ENCODE measurements at regions not wholly inside any gene's neighbourhood (a gene's known extent, or its start where the extent isn't known, plus 50 kb on each side); places are given as distances from the start of the nearest gene placed in this dataset.

DNA sequence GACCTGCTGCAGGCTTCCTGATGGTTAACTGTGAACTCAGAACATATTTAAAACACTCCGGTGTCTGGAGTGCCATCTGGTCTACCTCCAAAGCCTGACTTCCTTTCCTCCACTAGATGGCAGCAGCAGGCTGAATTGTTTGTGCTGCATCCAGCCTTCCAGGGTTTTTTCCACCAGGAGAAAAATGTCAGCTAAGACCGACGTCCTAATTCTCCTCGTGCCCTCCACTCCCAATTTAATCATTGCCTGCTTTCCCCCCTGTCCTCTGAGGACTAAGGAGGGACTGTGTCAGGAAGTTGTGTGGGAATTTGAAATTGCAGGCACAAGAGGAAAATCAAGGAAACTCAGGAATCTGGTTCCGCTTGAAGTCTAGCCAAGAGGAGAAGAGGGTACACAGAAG lies 165.2 kb upstream of the UMPS start:
- TF ChIP-seq, protein P1, sequence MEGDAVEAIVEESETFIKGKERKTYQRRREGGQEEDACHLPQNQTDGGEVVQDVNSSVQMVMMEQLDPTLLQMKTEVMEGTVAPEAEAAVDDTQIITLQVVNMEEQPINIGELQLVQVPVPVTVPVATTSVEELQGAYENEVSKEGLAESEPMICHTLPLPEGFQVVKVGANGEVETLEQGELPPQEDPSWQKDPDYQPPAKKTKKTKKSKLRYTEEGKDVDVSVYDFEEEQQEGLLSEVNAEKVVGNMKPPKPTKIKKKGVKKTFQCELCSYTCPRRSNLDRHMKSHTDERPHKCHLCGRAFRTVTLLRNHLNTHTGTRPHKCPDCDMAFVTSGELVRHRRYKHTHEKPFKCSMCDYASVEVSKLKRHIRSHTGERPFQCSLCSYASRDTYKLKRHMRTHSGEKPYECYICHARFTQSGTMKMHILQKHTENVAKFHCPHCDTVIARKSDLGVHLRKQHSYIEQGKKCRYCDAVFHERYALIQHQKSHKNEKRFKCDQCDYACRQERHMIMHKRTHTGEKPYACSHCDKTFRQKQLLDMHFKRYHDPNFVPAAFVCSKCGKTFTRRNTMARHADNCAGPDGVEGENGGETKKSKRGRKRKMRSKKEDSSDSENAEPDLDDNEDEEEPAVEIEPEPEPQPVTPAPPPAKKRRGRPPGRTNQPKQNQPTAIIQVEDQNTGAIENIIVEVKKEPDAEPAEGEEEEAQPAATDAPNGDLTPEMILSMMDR (IDR thresholded peaks at IDR 0.05; ENCODE audit: borderline replicate concordance, extremely low read depth, insufficient read depth) = peak; percentile 91
- Histone ChIP-seq H3K4me3 (ENCODE audit: low read length in 3 of 3) (peak overlapping the region in 1 of 3 donors; percentile 15), H3K27me3 (ENCODE audit: control insufficient read depth, insufficient read depth, low read length) (no peaks in the 10 kb centered on the region), H3K4me1 (ENCODE audit: control insufficient read depth in 2 of 3, insufficient read depth in 2 of 3, low read depth in 1 of 3, low read length in 3 of 3) (no peaks in the 10 kb centered on the region), H3K9ac (ENCODE audit: low read length in 3 of 3) (no peak overlapping the region), H3K27ac (ENCODE audit: low read depth in 2 of 2, low read length in 2 of 2) (no peak overlapping the region), H3K9me3 (ENCODE audit: control insufficient read depth in 2 of 3, insufficient read depth in 1 of 3, low read length in 3 of 3) (no peaks in the 10 kb centered on the region), H3K36me3 (ENCODE audit: control insufficient read depth in 2 of 3, insufficient read depth in 3 of 3, low read length in 3 of 3) (no peaks in the 10 kb centered on the region)
- DNase-seq (peak in 4 of 5 donors; percentile 77 to 94 (median 84)), FAIRE-seq (no peak)
- intact Hi-C loops (cut with DNase I) = loop anchor here (10.0 kb wide), 1 partner anchor 120 kb away; no protein-coding TSS in a partner anchor

DNA sequence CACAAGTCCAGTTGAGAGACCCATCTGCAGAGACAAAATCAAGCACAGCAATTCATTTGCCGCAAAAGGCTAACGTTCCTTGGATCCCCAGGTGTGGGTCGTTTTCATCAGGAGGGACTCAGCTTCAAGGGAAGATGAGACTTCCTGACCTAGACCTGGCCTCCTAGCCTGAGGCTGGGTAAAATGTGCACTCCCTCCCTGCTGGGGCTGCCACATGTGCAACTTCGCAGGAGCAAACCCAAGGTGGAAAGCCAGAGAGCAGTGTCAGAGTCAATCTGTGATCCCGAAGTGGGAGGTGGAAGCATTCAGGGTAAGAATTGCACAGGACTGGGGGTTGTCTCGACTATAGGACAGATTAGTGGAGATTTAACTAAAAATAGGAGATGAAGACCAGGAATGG lies 164.7 kb upstream of the UMPS start:
- TF ChIP-seq, protein P1 (IDR thresholded peaks at IDR 0.05; ENCODE audit: borderline replicate concordance, extremely low read depth, insufficient read depth) = no peak
- intact Hi-C loops (cut with DNase I) = loop anchor here (10.0 kb wide), 1 partner anchor 119 kb away; no protein-coding TSS in a partner anchor
- Histone ChIP-seq H3K36me3 (ENCODE audit: control insufficient read depth in 2 of 3, insufficient read depth in 3 of 3, low read length in 3 of 3) (no peaks in the 10 kb centered on the region), H3K4me1 (ENCODE audit: control insufficient read depth in 2 of 3, insufficient read depth in 2 of 3, low read depth in 1 of 3, low read length in 3 of 3) (no peaks in the 10 kb centered on the region), H3K9me3 (ENCODE audit: control insufficient read depth in 2 of 3, insufficient read depth in 1 of 3, low read length in 3 of 3) (no peaks in the 10 kb centered on the region), H3K9ac (ENCODE audit: low read length in 3 of 3) (no peak overlapping the region), H3K27me3 (ENCODE audit: control insufficient read depth, insufficient read depth, low read length) (no peaks in the 10 kb centered on the region), H3K4me3 (ENCODE audit: low read length in 3 of 3) (peak overlapping the region in 1 of 3 donors; percentile 15), H3K27ac (ENCODE audit: low read depth in 2 of 2, low read length in 2 of 2) (no peak overlapping the region)
- no peak for FAIRE-seq
- DNase-seq = no peak

DNA sequence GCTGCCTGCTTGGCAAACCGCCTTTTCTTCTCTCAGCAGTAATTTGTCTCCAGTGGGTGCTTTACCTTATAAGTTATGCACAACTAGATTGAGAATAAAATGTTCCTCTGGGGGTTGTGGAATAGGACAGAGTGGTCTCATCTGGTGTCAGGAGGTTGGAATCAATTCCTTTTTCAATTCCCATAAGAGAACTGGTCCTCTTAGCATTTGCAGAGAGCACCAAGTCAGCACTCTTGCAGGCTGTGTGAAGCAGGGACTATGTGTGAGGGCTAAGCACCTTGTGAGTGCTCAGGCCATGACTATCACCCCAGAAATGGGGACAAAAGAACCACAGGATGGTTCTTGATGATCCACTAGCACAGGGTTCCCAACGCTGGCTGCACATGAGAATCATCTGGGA lies 163.6 kb upstream of the UMPS start:
- no peaks in the 10 kb centered on the region for H3K4me1 ChIP-seq (ENCODE audit: control insufficient read depth in 2 of 3, insufficient read depth in 2 of 3, low read depth in 1 of 3, low read length in 3 of 3)
- no peaks in the 10 kb centered on the region for H3K36me3 ChIP-seq (ENCODE audit: control insufficient read depth in 2 of 3, insufficient read depth in 3 of 3, low read length in 3 of 3)
- H3K9me3 ChIP-seq (ENCODE audit: control insufficient read depth in 2 of 3, insufficient read depth in 1 of 3, low read length in 3 of 3) = no peaks in the 10 kb centered on the region
- no peak overlapping the region for H3K9ac ChIP-seq (ENCODE audit: low read length in 3 of 3)
- intact Hi-C loops (cut with DNase I) = loop anchor here (10.0 kb wide), 1 partner anchor 118 kb away; no protein-coding TSS in a partner anchor
- TF ChIP-seq, protein P1 (IDR thresholded peaks at IDR 0.05; ENCODE audit: borderline replicate concordance, extremely low read depth, insufficient read depth) = no peak
- no peaks in the 10 kb centered on the region for H3K27me3 ChIP-seq (ENCODE audit: control insufficient read depth, insufficient read depth, low read length)
- DNase-seq (no peak), FAIRE-seq (no peak)
- no peak overlapping the region for H3K4me3 ChIP-seq (ENCODE audit: low read length in 3 of 3)
- no peak overlapping the region for H3K27ac ChIP-seq (ENCODE audit: low read depth in 2 of 2, low read length in 2 of 2)

DNA sequence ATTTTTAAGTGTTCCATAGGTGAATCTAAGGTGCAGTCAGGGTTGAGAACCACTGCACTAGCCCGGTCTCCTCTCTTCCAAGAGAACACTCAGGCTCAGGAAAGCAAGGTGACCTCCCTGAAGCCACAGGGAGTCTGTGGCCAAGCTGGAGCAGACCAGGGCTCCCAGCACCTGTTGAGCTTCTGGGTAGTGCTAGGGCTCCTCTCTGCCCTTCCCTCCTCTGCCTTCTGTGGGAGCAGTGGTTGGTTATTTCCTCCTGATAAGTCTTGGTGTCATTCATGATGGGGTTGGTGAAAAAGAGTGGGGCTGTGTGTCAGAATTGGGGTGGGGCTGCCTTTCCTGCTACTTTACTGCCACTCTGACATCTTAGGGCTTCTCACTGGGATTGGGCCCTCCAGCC lies 163.1 kb upstream of the UMPS start:
- Histone ChIP-seq H3K4me3 (ENCODE audit: low read length in 3 of 3) (no peak overlapping the region), H3K27ac (ENCODE audit: low read depth in 2 of 2, low read length in 2 of 2) (no peak overlapping the region), H3K9me3 (ENCODE audit: control insufficient read depth in 2 of 3, insufficient read depth in 1 of 3, low read length in 3 of 3) (no peaks in the 10 kb centered on the region), H3K36me3 (ENCODE audit: control insufficient read depth in 2 of 3, insufficient read depth in 3 of 3, low read length in 3 of 3) (no peaks in the 10 kb centered on the region), H3K9ac (ENCODE audit: low read length in 3 of 3) (no peak overlapping the region), H3K27me3 (ENCODE audit: control insufficient read depth, insufficient read depth, low read length) (no peaks in the 10 kb centered on the region), H3K4me1 (ENCODE audit: control insufficient read depth in 2 of 3, insufficient read depth in 2 of 3, low read depth in 1 of 3, low read length in 3 of 3) (no peaks in the 10 kb centered on the region)
- TF ChIP-seq, protein P1 (IDR thresholded peaks at IDR 0.05; ENCODE audit: borderline replicate concordance, extremely low read depth, insufficient read depth) = no peak
- FAIRE-seq = no peak
- intact Hi-C loops (cut with DNase I) = loop anchor here (10.0 kb wide), 1 partner anchor 118 kb away; no protein-coding TSS in a partner anchor
- DNase-seq = no peak
